UCSD-AML1 (cell line): ENCODE measurements at regions not wholly inside any gene's neighbourhood (a gene's known extent, or its start where the extent isn't known, plus 50 kb on each side); places are given as distances from the start of the nearest gene placed in this dataset.

ENCODE experiments used
- DNase-seq: peaks from one replicate; lab custom pipeline; 2025; ENCODE audit not compliant: unreplicated experiment; lab: John Stamatoyannopoulos, UW

DNA sequence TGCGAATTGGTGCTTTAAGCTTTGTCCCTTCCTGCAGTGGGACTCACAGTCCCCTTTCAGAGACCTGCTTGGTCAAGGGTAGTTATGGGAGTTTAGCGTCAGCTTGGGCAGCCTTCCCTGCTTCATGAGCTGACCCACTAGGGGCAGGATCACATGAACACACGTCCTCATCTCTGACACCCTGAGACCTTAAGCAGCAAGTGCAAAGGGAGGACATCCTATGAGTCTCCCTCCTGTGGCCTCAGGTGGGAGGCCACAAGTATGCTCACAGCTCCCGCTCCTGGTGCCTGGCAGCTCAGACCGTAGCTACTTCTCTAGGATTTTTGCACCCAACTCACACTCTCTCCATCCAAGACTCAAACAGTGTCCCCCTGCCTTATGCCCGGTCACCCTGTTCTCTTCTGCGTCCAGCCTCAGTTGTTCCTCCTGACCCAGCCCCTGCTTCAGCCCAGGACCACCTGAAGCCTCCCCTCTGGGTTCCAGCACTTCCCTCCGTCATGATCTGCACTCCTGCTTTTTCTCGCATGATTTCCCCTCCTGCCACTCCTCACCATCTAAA, 136.6 kb upstream of the FAM20C start:
- no peak for DNase-seq

GRCh38 chr7:56291-56913, 136.0 kb upstream of the FAM20C start:
- DNase-seq = no peak

- no peak for DNase-seq
Observed at GRCh38 chr7:57071-57470, 135.3 kb upstream of the FAM20C start.

DNA sequence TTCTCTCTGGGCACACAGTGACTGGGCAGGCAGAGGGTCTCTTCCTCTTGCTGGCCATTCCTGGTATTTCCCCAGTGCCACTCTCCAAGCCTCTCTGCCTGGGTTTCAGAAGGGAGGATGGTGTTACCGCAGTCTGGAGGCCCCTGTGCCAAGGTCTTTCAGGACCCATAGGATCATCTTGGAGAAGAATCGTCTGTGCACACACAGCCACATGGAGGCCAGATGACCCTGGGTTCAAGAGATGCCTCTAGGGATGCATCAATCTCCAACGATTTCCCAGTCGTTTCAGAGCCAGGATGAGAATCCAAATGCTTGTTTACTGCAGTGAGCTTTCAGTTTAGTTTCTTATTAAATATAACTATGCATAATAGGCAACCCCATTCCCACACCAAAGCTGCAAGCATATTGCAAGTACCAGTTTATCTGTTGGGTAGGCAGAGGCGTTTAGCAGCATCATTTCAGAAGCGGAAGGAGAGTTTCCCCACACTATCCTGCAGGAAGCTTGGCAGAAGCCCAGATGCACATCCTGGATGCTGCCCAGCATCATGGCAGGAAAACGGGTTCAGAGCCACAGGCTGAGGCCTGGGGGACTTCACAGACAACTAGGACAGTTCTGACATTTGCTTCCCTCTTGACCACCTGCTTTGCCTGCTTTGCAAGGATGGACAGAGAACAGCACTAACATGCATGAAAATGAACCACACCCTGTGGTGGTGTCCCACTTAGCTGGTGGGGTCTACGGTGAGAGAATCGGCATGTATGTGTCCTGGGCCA, 134.7 kb upstream of the FAM20C start:
- DNase-seq = no peak

DNA sequence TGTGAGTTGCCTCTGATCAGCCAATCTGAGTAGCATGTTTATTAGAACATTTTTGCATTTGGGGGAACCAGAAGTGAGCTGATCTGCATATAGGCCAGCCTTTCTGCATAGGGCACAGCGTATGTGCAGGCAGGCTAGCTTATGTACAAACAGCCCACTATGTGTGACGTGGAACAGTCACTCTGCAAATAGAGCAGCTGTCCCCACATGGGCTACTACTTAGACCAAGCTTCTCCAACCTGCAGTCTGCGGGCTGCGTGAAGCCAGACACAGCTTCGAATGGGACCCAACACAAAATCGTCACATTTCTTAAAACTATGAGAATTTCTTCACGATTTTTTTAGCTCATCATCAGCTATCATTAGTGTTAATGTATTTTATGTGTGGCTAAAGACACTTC, 134.1 kb upstream of the FAM20C start:
- no peak for DNase-seq

GRCh38 chr7:59079-60016, 133.0 kb upstream of the FAM20C start:
- no peak for DNase-seq

GRCh38 chr7:60017-60675, 132.2 kb upstream of the FAM20C start:
- no peak for DNase-seq

DNA sequence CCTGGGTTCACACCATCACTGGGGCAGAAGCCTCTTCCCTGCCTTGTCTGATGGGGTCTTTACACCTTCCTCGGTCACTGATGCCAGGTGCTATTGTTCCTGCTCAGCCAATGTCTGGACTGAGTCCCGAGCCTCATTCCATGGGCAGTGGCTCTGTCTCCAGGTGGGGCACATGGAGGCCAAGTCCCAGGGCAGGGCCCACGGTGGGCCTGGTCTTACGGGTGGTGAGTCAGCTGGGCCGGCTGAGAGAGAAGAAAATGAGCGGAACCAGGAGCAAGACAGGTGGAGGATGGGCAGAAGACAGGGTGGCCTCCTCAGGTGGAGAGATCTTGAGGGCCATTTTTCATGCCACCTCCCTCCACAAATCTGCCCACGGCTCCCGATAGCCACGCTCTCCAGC, 131.7 kb upstream of the FAM20C start:
- no peak for DNase-seq

GRCh38 chr7:61111-61510, 131.3 kb upstream of the FAM20C start:
- DNase-seq = peak; percentile 27

DNA sequence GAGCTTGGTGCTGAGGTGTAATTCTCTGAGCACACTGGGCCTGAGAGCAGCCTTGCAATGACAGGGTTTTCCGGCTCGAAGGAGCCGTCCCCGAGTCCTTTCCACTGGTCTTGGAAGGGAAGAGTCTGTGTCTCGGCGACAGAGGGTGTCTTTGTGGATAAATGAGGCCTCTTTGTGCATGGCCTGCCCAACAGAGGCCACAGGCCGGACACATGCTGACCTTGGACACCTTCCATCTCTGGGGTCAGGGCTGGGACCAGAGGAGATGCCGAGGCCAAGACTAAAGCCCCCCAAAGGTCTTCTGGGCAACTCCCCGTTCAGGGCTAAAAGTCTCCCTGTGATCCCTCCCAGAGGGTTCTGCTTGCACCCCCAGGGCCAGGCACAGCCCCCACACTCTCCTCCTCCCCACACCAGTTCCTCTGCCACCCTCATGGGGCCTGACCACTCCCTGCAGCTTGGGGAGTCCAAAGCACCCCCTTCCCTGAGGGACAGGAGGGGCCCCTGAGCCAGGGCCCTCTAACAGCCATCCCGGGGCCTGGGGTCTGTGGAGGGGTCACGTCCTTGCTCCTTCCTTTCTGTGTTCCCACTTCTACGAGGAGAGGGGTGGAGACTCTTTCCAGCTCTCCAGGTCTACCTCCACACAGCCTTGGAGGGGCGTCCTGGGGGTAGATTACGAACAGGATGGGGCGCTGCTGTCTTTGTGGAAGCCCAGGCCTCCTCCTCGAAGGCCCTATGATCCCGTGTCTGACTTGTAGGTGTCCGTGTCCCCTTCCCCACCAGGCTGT, 130.6 kb upstream of the FAM20C start:
- DNase-seq = no peak

- DNase-seq = no peak
Observed at GRCh38 chr7:62361-63116, 129.8 kb upstream of the FAM20C start.

- DNase-seq = no peak
Observed at GRCh38 chr7:63117-63480, 129.3 kb upstream of the FAM20C start.

GRCh38 chr7:63521-64021, 128.8 kb upstream of the FAM20C start:
- DNase-seq = peak; percentile 48

DNA sequence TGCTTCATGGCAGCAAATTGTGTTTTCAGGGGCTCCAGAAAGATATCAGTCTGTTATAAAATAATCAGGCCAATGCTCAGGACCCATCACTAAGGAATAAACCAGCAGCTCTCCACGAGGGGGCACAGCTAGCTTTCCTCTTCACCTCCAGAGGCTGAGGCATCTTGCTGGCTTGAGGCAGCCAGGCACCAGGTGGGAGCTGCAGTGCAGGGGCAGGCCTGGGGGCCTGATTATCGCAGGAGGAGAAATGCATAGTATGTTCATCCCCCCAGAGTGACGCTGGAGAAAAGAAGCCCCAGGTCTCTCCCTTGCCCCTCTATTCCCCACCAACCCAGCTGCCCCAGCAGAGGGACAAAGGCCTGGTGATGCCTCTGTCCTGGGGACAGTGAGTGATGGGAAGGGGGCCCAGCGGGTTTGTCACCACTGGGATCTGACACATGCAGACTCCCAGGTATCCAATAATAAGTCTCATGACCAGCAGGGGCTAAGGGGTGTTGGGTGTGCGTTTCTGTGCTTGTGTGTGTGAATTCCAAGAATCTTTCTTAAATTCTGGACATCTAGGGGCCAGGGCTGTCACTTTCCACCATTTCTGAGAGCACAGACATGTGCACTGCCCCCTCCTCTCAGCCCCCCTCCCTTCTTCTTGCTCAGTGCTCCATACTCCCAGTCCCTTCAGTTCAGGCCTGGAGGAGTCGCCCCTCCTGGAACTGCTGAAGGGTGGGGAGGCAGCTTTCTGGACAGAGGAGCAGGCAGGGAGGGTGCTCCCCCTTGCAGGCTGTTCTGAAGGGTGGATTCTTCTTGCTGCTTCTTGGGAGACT, 128.1 kb upstream of the FAM20C start:
- peak; percentile 45 for DNase-seq

- no peak for DNase-seq
Observed at GRCh38 chr7:64916-65341, 127.4 kb upstream of the FAM20C start.

GRCh38 chr7:65554-65953, 126.8 kb upstream of the FAM20C start:
- DNase-seq = no peak

GRCh38 chr7:66296-66695, 126.1 kb upstream of the FAM20C start:
- no peak for DNase-seq

GRCh38 chr7:66741-67140, 125.6 kb upstream of the FAM20C start:
- DNase-seq = no peak
